ENCODE measurements at regions not wholly inside any gene's neighbourhood (a gene's known extent, or its start where the extent isn't known, plus 50 kb on each side); places are given as distances from the start of the nearest gene placed in this dataset.

GRCh38 chr2:35204881-35205280 lies 1150.7 kb upstream of the CRIM1 start:
- TF ChIP-seq CTCF (IDR thresholded peaks at IDR 0.05) (no peak), POLR2A (IDR thresholded peaks at IDR 0.05) (no peak)

Data from prostate gland (tissue), 2 donors.